GM18951 (cell line): ENCODE measurements at regions not wholly inside any gene's neighbourhood (a gene's known extent, or its start where the extent isn't known, plus 50 kb on each side); places are given as distances from the start of the nearest gene placed in this dataset.
"Not testable (repeated sequence)": the region's sequence is repeated elsewhere in the genome, so short reads cannot be mapped to it uniquely, and the experiment has no call there.

ENCODE experiments used
- POLR2A ChIP-seq: IDR thresholded peaks from 4 replicates; pipeline ENCODE4 v1.6.1; 2011; ENCODE audit warnings: mild to moderate bottlenecking; ENCODE audit not compliant: insufficient read length, insufficient read depth; ENCODE audit errors: extremely low read depth
- in situ Hi-C: fragments of 300-500 bp; cut with MboI; formaldehyde crosslinking; loops from one replicate; pipeline ENCODE4 v1.12.0; 2022; ENCODE audit warnings: low sequenced_read_pairs, mixed read lengths, inconsistent platforms; ENCODE audit not compliant: unreplicated experiment

DNA sequence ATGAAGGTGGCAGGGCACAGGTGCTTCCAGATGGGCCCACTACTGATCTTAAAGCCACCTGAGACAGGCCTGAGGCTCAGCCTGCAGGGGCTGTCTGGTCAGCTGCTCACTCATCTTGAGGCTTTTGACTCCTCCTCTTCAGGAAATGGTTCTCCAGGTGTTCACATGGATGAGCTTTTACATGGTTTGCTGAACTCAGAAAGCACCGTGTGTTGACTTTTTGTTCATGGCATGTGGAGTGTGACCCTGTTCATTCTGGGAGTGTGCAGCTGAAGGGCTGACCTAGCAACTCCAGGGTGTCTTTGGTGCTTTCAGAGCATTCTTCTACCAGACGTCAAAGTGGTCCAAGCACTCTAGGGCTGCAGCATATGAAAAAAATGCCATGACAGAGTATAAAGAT, 111.1 kb downstream of the CCNG2 start:
- TF ChIP-seq POLR2A, result no peak

DNA sequence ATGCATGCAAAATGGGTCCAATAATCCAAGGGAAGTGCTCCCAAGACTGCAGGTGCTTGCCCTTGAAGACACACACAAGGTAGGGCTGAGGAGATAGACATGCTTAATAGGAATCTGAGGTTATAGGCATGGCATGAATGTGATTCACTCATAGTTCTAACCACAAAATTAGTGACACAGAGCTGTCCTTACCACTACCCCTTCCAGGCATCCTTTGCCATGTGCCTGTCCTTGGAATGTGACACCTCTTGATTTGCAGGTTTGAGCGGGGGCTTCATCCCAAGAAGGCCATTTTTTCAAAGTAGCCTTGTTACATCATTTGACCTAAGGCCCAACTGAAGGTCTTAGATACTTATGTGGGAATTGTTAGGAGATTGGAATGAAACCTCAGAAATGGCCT, 112.5 kb downstream of the CCNG2 start:
- TF ChIP-seq POLR2A, result no peak
- in situ Hi-C loops, result no loop called here

More for the DNA sequence above, 111.1 kb downstream of the CCNG2 start:
- in situ Hi-C loops, result no loop called here

DNA sequence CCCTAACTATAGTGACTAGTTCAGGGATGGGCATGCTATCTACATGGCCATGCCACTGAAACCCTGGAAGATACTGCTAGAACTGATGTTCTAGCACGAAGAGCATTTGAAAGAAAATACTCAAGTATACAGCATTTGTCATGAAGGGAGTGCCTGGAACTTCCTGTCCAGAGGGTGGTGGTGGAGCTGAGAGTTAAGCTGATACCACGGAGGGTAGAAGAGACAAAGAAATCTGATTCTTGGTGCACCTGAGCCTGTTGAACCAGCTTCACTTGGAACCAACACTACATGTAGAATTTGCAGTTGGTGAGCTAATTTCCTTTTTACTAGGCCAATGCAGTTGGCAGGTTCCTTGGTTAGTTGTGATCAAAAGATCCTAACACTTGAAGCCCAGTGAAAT, 116.4 kb downstream of the CCNG2 start:
- in situ Hi-C loops, result no loop called here
- no peak for TF ChIP-seq POLR2A

DNA sequence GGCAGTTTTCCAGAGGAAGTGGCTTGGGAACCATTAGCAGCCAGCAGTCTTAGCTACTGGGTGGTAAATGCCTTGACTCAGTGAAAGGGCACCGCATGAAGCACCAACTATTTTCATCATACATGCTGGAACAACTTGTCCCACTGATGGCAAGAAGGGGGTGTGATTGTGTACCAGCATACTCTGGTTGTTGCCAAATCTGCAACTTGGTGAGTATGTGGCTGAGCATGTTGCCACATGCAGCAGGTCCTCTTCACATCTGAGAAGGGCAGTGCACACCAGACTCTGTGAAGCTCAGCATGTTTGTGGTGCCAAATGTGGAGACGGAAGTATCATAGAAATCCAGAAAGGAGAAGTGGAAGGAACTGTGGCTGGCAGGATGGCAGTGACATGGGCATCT, 122.1 kb downstream of the CCNG2 start:
- in situ Hi-C loops, result not testable (repeated sequence)

DNA sequence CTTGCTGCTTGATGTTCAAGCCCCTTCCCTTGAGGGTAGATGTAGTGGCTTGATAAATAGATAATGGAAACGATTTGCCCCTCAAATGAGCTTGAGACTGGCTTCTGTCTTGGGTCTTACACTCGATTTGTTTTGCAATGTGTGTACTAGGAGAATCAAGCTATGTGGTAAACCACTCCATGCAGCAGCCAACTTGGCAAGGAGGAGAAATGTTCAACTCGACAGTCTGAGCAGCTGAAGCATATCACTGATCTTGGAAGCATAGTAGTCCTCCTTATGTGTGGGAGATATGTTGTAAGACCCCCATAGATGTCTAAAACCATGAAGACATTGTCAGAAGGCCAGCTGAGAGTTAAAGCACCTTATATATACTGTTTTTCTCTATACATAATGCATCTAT, 125.3 kb downstream of the CCNG2 start:
- in situ Hi-C loops, result no loop called here
- no peak for TF ChIP-seq POLR2A

DNA sequence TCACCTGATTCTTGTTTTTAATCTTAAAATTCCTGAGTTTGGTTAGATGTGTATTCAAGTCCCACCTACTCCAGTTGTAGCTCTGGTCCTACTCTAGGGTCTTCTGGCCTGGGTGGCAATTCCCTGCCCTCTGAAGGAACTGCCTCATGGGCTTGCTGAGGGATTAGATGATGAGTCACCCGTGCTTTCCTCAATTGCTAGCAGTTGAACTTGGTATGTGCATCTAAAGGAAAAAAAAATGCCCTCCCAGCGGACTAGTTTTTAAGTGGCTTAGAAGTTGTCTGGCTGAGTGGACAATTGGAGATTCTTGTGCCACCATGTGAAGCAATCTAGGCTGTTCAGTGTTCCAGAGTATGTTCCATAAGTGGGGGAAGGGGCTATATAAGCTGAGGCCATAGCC, 127.0 kb downstream of the CCNG2 start:
- in situ Hi-C loops, result no loop called here
- TF ChIP-seq POLR2A, result no peak

DNA sequence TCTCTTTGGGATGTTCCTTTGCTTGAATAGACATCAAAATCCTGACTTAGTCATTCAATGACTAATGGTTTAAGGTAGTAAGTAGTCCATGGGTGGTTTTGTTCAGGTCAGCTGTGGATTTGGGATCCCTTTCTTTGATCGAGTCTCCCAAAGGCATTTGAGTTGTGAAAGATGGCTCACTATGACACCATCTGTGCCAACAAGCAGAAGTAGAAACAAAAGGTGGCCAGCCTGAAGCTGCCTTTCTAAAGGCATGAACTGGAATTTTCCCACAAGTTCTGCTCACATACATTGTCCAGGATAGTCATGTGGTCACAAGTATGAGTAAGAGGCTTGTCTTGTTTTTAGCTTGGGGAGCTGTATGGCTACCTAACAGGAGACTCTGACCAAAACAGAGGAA, 129.9 kb downstream of the CCNG2 start:
- in situ Hi-C loops, result no loop called here
- TF ChIP-seq POLR2A, result no peak

DNA sequence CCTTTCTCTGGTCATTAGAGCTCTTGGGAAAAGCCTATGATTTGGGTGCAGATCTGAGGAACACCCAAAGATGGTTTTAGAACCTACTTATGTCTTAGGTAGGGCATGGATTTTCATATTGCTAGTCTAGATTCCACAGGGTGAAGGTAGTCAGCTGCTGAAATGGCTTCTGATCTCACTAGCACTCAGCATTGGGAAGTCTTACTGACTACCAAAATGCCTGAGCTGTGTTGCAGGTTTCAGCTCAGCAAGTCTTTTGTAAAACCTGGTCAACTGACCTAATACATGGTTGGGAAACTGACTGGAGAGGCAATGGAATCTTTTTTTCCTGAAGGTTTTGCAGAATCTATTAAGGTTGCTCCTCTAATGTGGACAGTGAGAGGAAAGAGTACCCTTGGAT, 136.4 kb downstream of the CCNG2 start:
- TF ChIP-seq POLR2A, result no peak
- in situ Hi-C loops, result no loop called here

DNA sequence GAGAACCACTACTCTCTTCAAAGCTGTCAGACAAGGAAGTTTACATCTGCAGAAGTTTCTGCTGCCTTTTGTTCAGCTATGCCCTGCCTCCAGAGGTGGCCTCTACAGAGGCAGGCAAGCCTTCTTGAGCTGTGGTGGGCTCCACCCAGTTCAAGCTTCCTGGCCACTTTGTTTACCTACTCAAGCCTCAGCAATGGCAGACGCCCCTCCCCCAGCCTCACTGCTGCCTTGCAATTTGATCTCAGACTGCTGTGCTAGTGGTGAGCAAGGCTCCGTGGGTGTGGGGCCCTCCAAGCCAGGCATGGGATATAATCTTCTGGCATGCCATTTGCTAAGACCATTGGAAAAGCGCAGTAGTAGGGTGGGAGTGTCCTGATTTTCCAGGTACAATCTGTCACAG, 144.0 kb downstream of the CCNG2 start:
- in situ Hi-C loops, result not testable (repeated sequence)

DNA sequence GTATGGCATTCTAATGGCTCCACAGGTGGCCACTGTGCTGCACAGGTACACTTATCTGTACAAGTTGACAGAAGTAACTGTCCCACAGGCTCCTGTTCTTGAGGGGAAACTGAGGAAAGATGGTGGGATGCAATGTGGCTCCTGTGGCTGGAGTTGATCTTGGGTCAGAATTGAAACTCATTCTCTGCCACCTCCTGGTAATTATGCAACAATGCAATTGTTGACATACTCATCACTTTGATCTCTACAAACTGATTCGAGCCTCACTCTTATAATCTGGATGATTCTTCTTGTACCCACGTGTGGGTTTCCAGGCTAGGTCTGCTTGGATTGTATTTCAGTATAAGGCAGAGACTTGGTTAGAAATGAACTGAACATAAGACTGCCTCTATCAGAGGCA, 148.8 kb downstream of the CCNG2 start:
- no peak for TF ChIP-seq POLR2A
- in situ Hi-C loops, result no loop called here

DNA sequence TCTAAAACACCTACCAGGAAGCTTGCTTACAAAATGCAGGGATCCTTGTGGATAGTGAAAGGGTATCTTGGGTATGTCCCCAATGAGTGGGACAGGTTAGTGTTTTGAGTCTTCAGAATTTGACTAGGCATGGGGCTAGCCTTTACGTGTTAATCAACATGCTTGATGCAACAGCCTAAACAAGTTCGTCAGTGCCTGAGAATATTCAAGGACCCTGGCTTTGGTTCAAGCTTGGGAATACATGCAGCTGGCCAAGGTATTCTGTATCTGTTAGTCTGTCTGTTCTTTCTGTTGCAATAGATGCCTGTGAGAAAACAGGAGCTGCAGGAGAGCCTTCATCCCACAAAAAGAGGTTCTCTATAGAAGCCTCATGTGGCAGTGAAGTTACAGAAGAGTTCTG, 149.5 kb downstream of the CCNG2 start:
- no peak for TF ChIP-seq POLR2A
- in situ Hi-C loops, result no loop called here

DNA sequence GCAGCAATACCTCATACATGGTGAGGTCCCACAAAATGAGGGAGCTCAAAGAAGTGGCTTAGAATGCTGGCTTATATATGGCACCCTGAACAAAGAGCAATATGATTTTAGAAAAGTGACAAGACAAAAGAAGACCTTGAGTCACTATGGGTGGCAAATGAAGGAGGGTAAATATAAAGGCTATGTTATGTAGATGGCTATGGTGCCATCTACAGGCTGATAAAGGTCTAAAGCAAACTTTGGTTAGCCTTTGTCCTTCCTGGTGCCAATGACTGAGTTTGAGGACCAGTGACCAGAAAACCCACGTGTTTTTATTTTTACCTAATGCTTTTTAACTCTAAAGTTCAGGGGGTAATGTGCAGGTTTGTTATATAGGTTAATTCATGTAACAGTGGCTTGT, 151.8 kb downstream of the CCNG2 start:
- in situ Hi-C loops, result no loop called here

DNA sequence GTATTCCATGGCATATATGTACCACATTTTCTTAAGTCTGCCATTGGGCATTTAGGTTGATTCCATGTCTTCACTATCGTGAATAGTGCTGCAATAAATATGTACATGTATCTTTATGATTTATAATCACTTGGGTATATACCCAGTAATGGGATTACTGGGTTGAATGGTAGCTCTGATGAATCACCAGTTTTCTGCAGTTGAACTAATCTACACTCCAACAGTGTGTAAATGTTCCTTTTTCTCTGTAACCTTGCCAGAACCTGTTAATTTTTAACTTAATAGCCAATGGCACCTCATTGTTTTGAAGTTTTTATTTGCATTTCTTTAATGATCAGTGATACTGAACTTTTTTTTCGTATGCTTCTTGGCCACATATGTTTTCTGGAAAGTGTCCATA, 152.5 kb downstream of the CCNG2 start:
- no peak for TF ChIP-seq POLR2A
- in situ Hi-C loops, result no loop called here

More for the DNA sequence above, 151.8 kb downstream of the CCNG2 start:
- TF ChIP-seq POLR2A, result no peak

DNA sequence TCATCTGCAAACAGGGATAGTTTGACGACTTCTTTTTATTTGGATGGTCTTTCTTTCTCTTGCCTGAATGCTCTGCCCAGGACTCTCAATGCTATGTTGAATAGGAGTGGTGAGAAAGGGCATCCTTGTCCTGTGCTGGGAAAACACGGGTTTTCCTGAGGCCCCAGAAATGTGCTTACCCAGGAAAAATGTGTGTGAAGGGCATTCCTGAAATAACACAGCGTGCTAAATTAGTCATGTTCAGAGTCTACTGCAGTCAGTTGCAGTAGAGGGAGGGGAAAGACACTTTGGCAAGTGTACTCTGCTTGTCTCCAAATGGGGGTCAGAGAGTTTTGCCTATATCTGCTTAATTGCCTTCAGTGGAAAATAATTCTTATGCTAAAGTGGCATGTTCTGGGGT, 153.9 kb downstream of the CCNG2 start:
- TF ChIP-seq POLR2A, result no peak
- in situ Hi-C loops, result no loop called here

DNA sequence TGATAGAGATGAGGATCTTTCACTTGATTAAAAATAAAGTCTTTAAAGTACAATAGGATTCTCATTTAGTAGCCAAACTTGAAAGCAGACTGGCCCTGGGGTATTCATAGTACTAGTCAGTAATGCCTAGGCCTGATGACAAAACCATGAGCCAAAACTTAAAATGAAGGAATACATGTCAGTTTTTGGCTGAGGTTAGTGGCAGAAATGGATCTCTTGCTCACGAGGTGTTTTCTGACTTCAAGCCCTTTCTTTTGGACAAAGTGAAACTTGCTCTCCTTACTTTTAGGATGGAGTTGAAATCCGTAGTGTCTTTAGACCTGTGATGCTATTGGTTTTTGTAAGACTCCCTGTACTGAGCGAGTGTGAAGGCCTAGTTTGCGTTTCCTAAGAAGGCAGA, 157.7 kb downstream of the CCNG2 start:
- in situ Hi-C loops, result no loop called here
- no peak for TF ChIP-seq POLR2A

DNA sequence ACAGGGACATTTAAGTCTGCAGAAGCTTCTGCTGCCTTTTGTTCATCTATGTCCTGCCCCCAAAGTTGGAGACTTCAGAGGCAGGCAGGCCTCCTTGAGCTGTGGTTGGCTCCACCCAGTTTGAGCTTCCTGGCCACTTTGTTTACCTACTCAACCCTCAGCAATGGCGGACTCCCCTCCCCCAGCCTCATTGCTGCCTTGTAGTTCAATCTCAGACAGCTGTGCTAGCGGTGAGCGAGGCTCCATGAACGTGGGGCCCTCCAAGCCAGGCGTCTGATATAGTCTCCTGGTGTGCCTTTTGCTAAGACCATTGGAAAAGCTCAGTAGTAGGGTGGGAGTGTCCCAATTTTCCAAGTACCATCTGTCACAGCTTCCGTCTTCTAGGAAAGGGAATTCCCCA, 170.1 kb downstream of the CCNG2 start:
- in situ Hi-C loops, result no loop called here
- TF ChIP-seq POLR2A, result no peak

DNA sequence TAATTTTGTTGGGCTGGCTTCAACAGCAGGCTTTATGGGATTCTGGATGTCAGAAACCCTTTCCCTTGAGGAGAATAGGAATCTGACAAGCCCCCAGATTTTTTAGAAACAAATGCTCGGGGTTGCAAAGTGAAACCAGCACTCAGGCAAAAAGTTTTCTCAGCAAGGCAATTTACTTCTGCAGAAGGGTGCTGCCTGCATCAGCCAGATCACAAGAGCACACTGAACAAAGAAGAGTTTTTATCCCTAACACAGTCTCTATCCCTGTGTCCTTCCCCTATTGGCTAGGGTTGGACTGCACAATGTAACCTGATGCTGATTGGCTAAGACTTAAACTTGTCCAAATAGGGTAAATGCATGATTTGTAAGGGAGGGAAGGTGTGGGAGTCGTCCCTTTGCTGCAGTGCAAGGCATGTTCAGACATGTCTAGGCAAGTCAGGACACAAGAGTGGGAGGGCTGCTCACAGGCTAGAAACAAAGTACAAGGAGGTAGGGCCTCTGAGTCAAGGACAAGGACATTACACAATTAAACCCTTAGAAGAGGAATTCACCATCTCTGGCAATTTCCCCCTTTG, 175.8 kb downstream of the CCNG2 start:
- in situ Hi-C loops, result no loop called here
- TF ChIP-seq POLR2A, result no peak
